ENCODE measurements at regions not wholly inside any gene's neighbourhood (a gene's known extent, or its start where the extent isn't known, plus 50 kb on each side); places are given as distances from the start of the nearest gene placed in this dataset.

DNA sequence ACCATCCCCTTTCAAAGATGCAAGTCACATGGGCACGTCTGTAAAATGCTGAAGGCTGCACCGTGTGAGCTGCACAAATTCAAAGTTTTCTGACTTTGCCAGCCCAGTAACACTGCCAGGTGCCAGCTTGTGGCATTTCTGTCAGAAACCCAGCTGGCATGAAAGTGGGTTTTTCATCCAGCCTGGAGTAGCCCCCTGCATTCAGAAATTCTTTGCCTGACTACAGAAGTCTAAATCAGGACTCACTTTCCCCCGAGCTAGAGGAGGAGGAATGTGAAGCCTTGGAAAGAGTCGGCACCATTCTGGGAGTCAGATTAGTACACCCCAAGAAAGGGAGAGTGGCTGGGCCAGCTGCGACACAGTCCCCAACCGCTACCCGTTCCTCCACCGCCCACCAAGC is 56.7 kb upstream of the EN2 start:
- ATAC-seq (no peak), DNase-seq (ENCODE audit: low read depth, low spot score) (no peak), FAIRE-seq (no peak)
- Histone ChIP-seq H3K9ac (ENCODE audit: control insufficient read depth, insufficient read depth, low read length) (no peak overlapping the region), H3K4me3 (no peak overlapping the region), H3K4me2 (ENCODE audit: control insufficient read depth, insufficient read depth) (no peak overlapping the region), H3K79me2 (ENCODE audit: control insufficient read depth, insufficient read depth, low read length) (no peaks in the 10 kb centered on the region), H3K9me3 (replicated peaks; ENCODE audit: control insufficient read depth, insufficient read depth, low read length) (no peaks in the 10 kb centered on the region), H3K4me1 (ENCODE audit: control insufficient read depth, insufficient read depth, low read length) (no peaks in the 10 kb centered on the region), H3K27ac (ENCODE audit: control insufficient read depth, insufficient read depth) (no peak overlapping the region), H4K20me1 (ENCODE audit: control insufficient read depth, insufficient read depth) (no peaks in the 10 kb centered on the region), H3K36me3 (ENCODE audit: control insufficient read depth in 2 of 2, insufficient read depth in 2 of 2, low read length in 1 of 2) (no peaks in the 10 kb centered on the region), H3K27me3 (replicated peaks in 1 of 2; ENCODE audit: control insufficient read depth in 2 of 2, insufficient read depth in 2 of 2, low read length in 1 of 2) (no peaks in the 10 kb centered on the region; a peak in 3 of 4 replicates), H2AFZ (ENCODE audit: control insufficient read depth, low read depth, low read length) (no peak overlapping the region)
- in situ Hi-C loops (cut with MboI): no loop called here
- intact Hi-C loops (cut with micrococcal nuclease; ENCODE audit: unreplicated experiment): no loop called here
- ChIA-PET CTCF (no interaction called here), SMC1A (ENCODE audit: uncharacterized antibody, unreplicated experiment) (no interaction called here), RAD21 (ENCODE audit: unreplicated experiment) (no interaction called here), POLR2A (interaction anchor here (0.5 kb wide), 1 partner anchor 1316 kb away, joined by 4 read pairs; no protein-coding TSS in a partner anchor)
- 21% methylated on average over 8 of the region's 8 CpGs for WGBS (ENCODE audit: insufficient coverage, insufficient replicate concordance, low lambda C conversion rate, missing lambda C conversion rate)
- TF ChIP-seq RUNX3 (IDR thresholded peaks at IDR 0.05; ENCODE audit: low read length) (no peak), CBX3 (IDR thresholded peaks at IDR 0.05; ENCODE audit: borderline replicate concordance, low read depth) (no peak), YBX1 (IDR thresholded peaks at IDR 0.05) (no peak), CBX5 (IDR thresholded peaks at IDR 0.05; ENCODE audit: low read depth) (no peak), NRF1 (conservative IDR thresholded peaks at IDR 0.05; ENCODE audit: low read depth, low read length) (no peak), TARDBP (IDR thresholded peaks at IDR 0.05; ENCODE audit: borderline replicate concordance) (no peak), CREM (IDR thresholded peaks at IDR 0.05; ENCODE audit: low read depth) (no peak), CHD4 (IDR thresholded peaks at IDR 0.05) (no peak), RAD51 (IDR thresholded peaks at IDR 0.05) (no peak), JUND (IDR thresholded peaks at IDR 0.05; ENCODE audit: low read depth, low read length) (no peak), RCOR1 (conservative IDR thresholded peaks at IDR 0.05; ENCODE audit: low read depth, low read length) (no peak), KDM1A (IDR thresholded peaks at IDR 0.05; ENCODE audit: borderline replicate concordance) (no peak), RELA (IDR thresholded peaks at IDR 0.05; ENCODE audit: borderline replicate concordance, partially characterized antibody) (no peak), TAF1 (IDR thresholded peaks at IDR 0.05; ENCODE audit: borderline replicate concordance, low read depth, low read length) (no peak), POU2F2 (IDR thresholded peaks at IDR 0.05; ENCODE audit: borderline replicate concordance, low read depth, low read length) (no peak), TCF12 (IDR thresholded peaks at IDR 0.05; ENCODE audit: low read depth, low read length) (no peak)
- TF ChIP-seq, protein P1, sequence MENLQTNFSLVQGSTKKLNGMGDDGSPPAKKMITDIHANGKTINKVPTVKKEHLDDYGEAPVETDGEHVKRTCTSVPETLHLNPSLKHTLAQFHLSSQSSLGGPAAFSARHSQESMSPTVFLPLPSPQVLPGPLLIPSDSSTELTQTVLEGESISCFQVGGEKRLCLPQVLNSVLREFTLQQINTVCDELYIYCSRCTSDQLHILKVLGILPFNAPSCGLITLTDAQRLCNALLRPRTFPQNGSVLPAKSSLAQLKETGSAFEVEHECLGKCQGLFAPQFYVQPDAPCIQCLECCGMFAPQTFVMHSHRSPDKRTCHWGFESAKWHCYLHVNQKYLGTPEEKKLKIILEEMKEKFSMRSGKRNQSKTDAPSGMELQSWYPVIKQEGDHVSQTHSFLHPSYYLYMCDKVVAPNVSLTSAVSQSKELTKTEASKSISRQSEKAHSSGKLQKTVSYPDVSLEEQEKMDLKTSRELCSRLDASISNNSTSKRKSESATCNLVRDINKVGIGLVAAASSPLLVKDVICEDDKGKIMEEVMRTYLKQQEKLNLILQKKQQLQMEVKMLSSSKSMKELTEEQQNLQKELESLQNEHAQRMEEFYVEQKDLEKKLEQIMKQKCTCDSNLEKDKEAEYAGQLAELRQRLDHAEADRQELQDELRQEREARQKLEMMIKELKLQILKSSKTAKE (IDR thresholded peaks at IDR 0.05; ENCODE audit: low read depth, poor library complexity, severe bottlenecking): no peak
- TF ChIP-seq, protein P2, sequence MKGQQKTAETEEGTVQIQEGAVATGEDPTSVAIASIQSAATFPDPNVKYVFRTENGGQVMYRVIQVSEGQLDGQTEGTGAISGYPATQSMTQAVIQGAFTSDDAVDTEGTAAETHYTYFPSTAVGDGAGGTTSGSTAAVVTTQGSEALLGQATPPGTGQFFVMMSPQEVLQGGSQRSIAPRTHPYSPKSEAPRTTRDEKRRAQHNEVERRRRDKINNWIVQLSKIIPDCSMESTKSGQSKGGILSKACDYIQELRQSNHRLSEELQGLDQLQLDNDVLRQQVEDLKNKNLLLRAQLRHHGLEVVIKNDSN (IDR thresholded peaks at IDR 0.05; ENCODE audit: borderline replicate concordance, extremely low read length, insufficient read depth, low read depth, low read length): no peak
- TF ChIP-seq, protein P3, sequence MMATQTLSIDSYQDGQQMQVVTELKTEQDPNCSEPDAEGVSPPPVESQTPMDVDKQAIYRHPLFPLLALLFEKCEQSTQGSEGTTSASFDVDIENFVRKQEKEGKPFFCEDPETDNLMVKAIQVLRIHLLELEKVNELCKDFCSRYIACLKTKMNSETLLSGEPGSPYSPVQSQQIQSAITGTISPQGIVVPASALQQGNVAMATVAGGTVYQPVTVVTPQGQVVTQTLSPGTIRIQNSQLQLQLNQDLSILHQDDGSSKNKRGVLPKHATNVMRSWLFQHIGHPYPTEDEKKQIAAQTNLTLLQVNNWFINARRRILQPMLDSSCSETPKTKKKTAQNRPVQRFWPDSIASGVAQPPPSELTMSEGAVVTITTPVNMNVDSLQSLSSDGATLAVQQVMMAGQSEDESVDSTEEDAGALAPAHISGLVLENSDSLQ (IDR thresholded peaks at IDR 0.05): no peak
- BruUV-seq (replicated peaks): no TSS peak
